Bronchial epithelial cell (primary cell): ENCODE measurements at regions not wholly inside any gene's neighbourhood (a gene's known extent, or its start where the extent isn't known, plus 50 kb on each side); places are given as distances from the start of the nearest gene placed in this dataset.
"Not testable (repeated sequence)": the region's sequence is repeated elsewhere in the genome, so short reads cannot be mapped to it uniquely, and the experiment has no call there.

ENCODE experiments used
- DNase-seq: peaks from one replicate; pipeline ENCODE4 v3.0.0-alpha.2; 2010; ENCODE audit warnings: low read depth
- FAIRE-seq: peaks from 2 replicates; lab custom pipeline; 2011; peaks lifted over from hg19 to GRCh38; lab: Jason Lieb, UNC
- H3K27me3 ChIP-seq: 2 replicates; pipeline ENCODE4 v1.5.1; 2011; ENCODE audit warnings: low read length; ENCODE audit not compliant: control insufficient read depth, insufficient read depth
- H3K36me3 ChIP-seq: 2 replicates; pipeline ENCODE4 v1.5.1; 2011; ENCODE audit warnings: low read length; ENCODE audit not compliant: control insufficient read depth, insufficient read depth
- H3K4me3 ChIP-seq: 2 replicates; pipeline ENCODE4 v1.5.1; 2011; ENCODE audit warnings: mild to moderate bottlenecking, low read depth, low read length, control low read depth
- CTCF ChIP-seq: IDR thresholded peaks from 2 replicates; pipeline ENCODE4 v1.5.1; 2011; ENCODE audit warnings: mild to moderate bottlenecking, moderate library complexity, low read length, control low read depth, inconsistent platforms; ENCODE audit not compliant: insufficient read depth, severe bottlenecking

- H3K4me3 ChIP-seq, result no peak overlapping the region
- H3K36me3 ChIP-seq, result no peaks in the 10 kb centered on the region
- H3K27me3 ChIP-seq, result peaks cover 3% of the 10 kb centered on the region
- no peak for FAIRE-seq
- no peak for TF ChIP-seq CTCF
- no peak for DNase-seq
Observed at GRCh38 chr1:29390075-29390474, 153.8 kb downstream of the PTPRU start.

- FAIRE-seq, result no peak
- Histone ChIP-seq H3K27me3 (peaks cover 3% of the 10 kb centered on the region), H3K4me3 (no peak overlapping the region), H3K36me3 (no peaks in the 10 kb centered on the region)
- DNase-seq, result no peak
- no peak for TF ChIP-seq CTCF
Observed at GRCh38 chr1:29389533-29390041, 153.3 kb downstream of the PTPRU start.

GRCh38 chr1:29388884-29389283 lies 152.6 kb downstream of the PTPRU start:
- FAIRE-seq, result no peak
- Histone ChIP-seq H3K4me3 (no peak overlapping the region), H3K27me3 (peaks cover 3% of the 10 kb centered on the region), H3K36me3 (no peaks in the 10 kb centered on the region)
- no peak for TF ChIP-seq CTCF
- DNase-seq, result no peak

- no peak overlapping the region for H3K4me3 ChIP-seq
- DNase-seq, result no peak
- H3K36me3 ChIP-seq, result no peaks in the 10 kb centered on the region
- no peak for TF ChIP-seq CTCF
- no peak for FAIRE-seq
- H3K27me3 ChIP-seq, result peaks cover 3% of the 10 kb centered on the region
Observed at GRCh38 chr1:29388170-29388569, 151.8 kb downstream of the PTPRU start.

- no peak for TF ChIP-seq CTCF
- Histone ChIP-seq H3K36me3 (no peaks in the 10 kb centered on the region), H3K27me3 (peaks cover 3% of the 10 kb centered on the region), H3K4me3 (no peak overlapping the region)
- FAIRE-seq (no peak), DNase-seq (no peak)
Observed at GRCh38 chr1:29387210-29387609, 150.9 kb downstream of the PTPRU start.

GRCh38 chr1:29386453-29386852 lies 150.1 kb downstream of the PTPRU start:
- not testable (repeated sequence) for DNase-seq, FAIRE-seq, H3K27me3 ChIP-seq

More at GRCh38 chr1:29386453-29386852, 150.1 kb downstream of the PTPRU start:
- H3K36me3 ChIP-seq, H3K4me3 ChIP-seq: not testable (repeated sequence)
